Parathyroid adenoma (tissue), 2 donors: ENCODE measurements at regions not wholly inside any gene's neighbourhood (a gene's known extent, or its start where the extent isn't known, plus 50 kb on each side); places are given as distances from the start of the nearest gene placed in this dataset.

Experiments used
- H2AFZ ChIP-seq: fragments of 300-600 bp; sonication (generic); one replicate; pipeline ENCODE4 v1.7.0; 2017; ENCODE audit warnings: antibody characterized with exemption, mild to moderate bottlenecking
- H3K27ac ChIP-seq: fragments of 300-600 bp; sonication (generic); one replicate; pipeline ENCODE4 v1.7.0; 2017
- H3K27me3 ChIP-seq: fragments of 300-600 bp; sonication (generic); one replicate; pipeline ENCODE4 v1.7.0; 2017; ENCODE audit warnings: low read length; ENCODE audit not compliant: control insufficient read depth, insufficient read depth
- H3K36me3 ChIP-seq: fragments of 300-600 bp; sonication (generic); one replicate; pipeline ENCODE4 v1.7.0; 2017; ENCODE audit warnings: low read length; ENCODE audit not compliant: control insufficient read depth, insufficient read depth
- H3K4me1 ChIP-seq: fragments of 300-600 bp; sonication (generic); one replicate; pipeline ENCODE4 v1.7.0; 2017; ENCODE audit warnings: control low read depth
- H3K4me2 ChIP-seq: fragments of 300-600 bp; sonication (generic); one replicate; pipeline ENCODE4 v1.7.0; 2017; ENCODE audit warnings: low read length
- H3K4me3 ChIP-seq: fragments of 300-600 bp; sonication (generic); one replicate; pipeline ENCODE4 v1.7.0; 2017; ENCODE audit warnings: low read depth, low read length
- H3K79me2 ChIP-seq: fragments of 300-600 bp; sonication (generic); one replicate; pipeline ENCODE4 v1.7.0; 2017; ENCODE audit warnings: control low read depth
- H3K9ac ChIP-seq: fragments of 300-600 bp; sonication (generic); one replicate; pipeline ENCODE4 v1.7.0; 2017; ENCODE audit warnings: mild to moderate bottlenecking
- H3K9me3 ChIP-seq: fragments of 300-600 bp; sonication (generic); one replicate; pipeline ENCODE4 v1.7.0; 2017; ENCODE audit warnings: low read length; ENCODE audit not compliant: control insufficient read depth
- TF ChIP-seq, protein P1 (sequence below): fragments of 300-600 bp; sonication (generic); IDR thresholded peaks from one replicate; pipeline ENCODE4 v1.7.0; 2017; ENCODE audit warnings: antibody characterized with exemption, mild to moderate bottlenecking
- donor health status: primary hyperparathyroidism.

DNA sequence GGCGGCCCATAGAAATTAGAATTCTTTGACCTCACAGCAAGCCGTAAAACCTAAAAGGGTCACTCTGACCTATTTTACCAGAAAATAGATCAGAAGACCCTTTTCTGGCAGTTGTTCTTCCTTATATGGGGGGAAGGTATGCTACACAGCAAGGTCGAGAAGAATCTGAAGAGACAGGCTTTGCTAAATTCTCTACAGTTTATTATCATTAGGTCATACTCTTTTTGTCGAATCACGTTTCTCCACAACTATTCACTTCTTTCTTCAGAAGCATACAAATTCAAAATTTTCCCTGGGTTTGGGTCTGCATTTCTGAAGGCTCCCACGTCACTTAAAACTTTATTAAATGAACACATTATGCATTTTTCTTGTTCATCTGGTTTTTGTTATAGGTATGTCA, 229.5 kb upstream of the GRM7 start:
- Histone ChIP-seq H3K4me3 (no peak overlapping the region), H2AFZ (no peak overlapping the region), H3K36me3 (no peaks in the 10 kb centered on the region), H3K4me2 (no peak overlapping the region), H3K9me3 (no peaks in the 10 kb centered on the region), H3K27me3 (no peaks in the 10 kb centered on the region), H3K9ac (no peak overlapping the region), H3K79me2 (no peaks in the 10 kb centered on the region), H3K4me1 (no peaks in the 10 kb centered on the region), H3K27ac (no peak overlapping the region)
- TF ChIP-seq, protein P1, sequence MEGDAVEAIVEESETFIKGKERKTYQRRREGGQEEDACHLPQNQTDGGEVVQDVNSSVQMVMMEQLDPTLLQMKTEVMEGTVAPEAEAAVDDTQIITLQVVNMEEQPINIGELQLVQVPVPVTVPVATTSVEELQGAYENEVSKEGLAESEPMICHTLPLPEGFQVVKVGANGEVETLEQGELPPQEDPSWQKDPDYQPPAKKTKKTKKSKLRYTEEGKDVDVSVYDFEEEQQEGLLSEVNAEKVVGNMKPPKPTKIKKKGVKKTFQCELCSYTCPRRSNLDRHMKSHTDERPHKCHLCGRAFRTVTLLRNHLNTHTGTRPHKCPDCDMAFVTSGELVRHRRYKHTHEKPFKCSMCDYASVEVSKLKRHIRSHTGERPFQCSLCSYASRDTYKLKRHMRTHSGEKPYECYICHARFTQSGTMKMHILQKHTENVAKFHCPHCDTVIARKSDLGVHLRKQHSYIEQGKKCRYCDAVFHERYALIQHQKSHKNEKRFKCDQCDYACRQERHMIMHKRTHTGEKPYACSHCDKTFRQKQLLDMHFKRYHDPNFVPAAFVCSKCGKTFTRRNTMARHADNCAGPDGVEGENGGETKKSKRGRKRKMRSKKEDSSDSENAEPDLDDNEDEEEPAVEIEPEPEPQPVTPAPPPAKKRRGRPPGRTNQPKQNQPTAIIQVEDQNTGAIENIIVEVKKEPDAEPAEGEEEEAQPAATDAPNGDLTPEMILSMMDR: no peak

DNA sequence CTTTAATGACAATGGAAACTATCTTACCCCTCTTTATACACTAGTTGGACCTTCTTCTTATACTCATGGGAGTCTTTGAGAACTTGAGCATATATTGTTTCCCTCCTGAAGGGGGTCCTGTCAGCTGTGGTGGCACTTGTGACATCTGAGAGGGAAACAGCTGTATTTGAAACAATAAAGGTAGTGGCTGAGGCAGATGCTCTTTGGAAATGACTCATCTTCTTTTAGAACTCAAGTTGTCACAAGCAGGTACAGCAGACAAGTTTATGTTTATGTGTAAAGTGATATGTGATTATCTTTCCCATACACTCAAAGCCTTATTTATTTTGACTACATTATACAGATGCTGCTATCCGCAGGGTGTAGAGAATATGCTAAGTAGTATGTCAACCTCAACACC, 220.0 kb upstream of the GRM7 start:
- no peaks in the 10 kb centered on the region for H3K36me3 ChIP-seq
- H3K27ac ChIP-seq: no peak overlapping the region
- H2AFZ ChIP-seq: no peak overlapping the region
- no peak overlapping the region for H3K9ac ChIP-seq
- TF ChIP-seq, protein P1: no peak
- no peak overlapping the region for H3K4me2 ChIP-seq
- H3K4me3 ChIP-seq: no peak overlapping the region
- no peaks in the 10 kb centered on the region for H3K9me3 ChIP-seq
- no peaks in the 10 kb centered on the region for H3K4me1 ChIP-seq
- no peaks in the 10 kb centered on the region for H3K27me3 ChIP-seq
- H3K79me2 ChIP-seq: no peaks in the 10 kb centered on the region

DNA sequence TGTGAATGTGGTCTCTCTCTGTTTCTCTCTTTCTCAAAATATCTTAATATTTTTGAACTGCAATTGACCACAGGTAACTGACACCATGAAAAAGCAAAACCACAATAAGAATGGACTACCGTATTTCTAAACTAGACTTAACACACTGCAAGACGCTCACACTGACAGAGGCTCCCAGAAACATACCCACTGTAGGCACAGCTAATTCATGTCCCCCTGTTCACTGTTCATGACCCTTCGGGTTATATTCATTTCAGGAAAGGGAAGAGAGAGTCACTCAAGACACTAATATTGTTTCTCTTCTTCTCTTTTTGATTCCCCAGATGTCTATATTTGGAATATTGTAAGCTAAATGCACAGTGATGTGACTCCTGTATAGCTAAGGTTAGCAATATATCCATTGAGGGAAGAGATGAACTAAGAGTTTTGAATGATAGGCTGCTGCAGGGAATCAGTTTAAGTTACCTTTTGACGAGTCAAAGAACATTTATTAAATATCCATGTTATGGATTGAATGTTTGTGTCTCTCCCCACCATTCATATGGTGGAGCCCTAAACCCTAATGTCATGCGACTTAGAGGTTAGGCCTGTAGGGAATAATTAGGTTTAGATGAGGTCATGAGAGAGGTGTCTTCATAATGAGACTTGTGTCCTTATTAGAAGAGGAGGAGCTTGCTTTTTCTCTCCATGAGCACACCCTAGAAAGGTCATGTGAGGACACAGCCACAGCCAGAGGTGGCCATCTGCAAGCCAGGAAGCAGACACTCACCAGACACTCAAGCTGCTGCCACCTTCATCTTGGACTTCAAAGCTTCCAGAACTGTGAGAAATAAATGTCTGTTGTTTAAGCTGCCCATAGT, 216.6 kb upstream of the GRM7 start:
- Histone ChIP-seq H3K4me1 (no peaks in the 10 kb centered on the region), H3K27ac (no peak overlapping the region)

DNA sequence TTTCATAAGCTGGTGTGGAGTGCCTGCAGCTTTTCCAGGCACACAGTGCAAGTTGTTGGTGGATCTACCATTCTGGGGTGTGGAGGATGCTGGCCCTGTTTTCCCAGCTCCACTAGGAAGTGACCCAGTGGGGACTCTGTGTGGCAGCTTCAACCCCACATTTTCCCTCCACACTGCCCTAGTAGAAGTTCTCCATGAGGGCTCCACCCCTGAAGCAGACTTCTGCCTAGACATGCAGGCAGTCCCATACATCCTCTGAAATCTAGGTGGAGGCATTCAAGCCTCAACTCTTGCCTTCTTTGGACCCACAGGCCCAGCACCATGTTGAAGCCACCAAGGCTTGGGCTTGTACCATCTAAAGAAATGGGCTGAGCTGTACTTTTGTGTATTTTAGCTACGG, 206.2 kb upstream of the GRM7 start:
- H3K4me1 ChIP-seq: no peaks in the 10 kb centered on the region
- H3K27ac ChIP-seq: no peak overlapping the region
- no peak overlapping the region for H3K4me2 ChIP-seq
- H3K9me3 ChIP-seq: no peaks in the 10 kb centered on the region
- no peaks in the 10 kb centered on the region for H3K79me2 ChIP-seq
- no peak overlapping the region for H3K9ac ChIP-seq
- H3K36me3 ChIP-seq: no peaks in the 10 kb centered on the region
- TF ChIP-seq, protein P1: no peak
- H3K4me3 ChIP-seq: no peak overlapping the region
- H3K27me3 ChIP-seq: no peaks in the 10 kb centered on the region
- H2AFZ ChIP-seq: no peak overlapping the region

More for the DNA sequence above, 216.6 kb upstream of the GRM7 start:
- H3K79me2 ChIP-seq: no peaks in the 10 kb centered on the region
- TF ChIP-seq, protein P1: no peak
- no peak overlapping the region for H2AFZ ChIP-seq
- H3K4me3 ChIP-seq: no peak overlapping the region
- H3K4me2 ChIP-seq: no peak overlapping the region
- no peaks in the 10 kb centered on the region for H3K27me3 ChIP-seq
- no peaks in the 10 kb centered on the region for H3K9me3 ChIP-seq
- no peak overlapping the region for H3K9ac ChIP-seq
- H3K36me3 ChIP-seq: no peaks in the 10 kb centered on the region

DNA sequence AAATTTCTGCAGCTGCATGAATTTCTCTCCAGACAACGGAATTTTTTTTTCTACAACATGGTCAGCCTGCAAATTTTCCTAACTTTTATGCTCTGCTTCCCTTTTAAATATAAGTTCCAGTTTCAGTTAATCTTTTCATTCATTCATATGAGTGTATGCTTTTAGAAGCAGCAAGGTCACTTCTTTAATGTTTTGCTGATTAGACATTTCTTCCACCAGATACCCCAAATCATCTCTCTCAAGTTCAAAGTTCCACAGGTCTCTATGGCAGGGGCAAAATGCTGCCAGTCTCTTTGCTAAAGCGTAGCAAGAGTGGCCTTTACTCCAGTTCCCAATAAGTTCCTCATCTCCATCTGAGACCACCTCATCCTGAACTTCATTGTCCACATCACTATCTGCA, 205.6 kb upstream of the GRM7 start:
- no peak overlapping the region for H2AFZ ChIP-seq
- TF ChIP-seq, protein P1: no peak

More for the DNA sequence above, 205.6 kb upstream of the GRM7 start:
- Histone ChIP-seq H3K4me2 (no peak overlapping the region), H3K9ac (no peak overlapping the region), H3K27ac (no peak overlapping the region), H3K4me1 (no peaks in the 10 kb centered on the region), H3K9me3 (no peaks in the 10 kb centered on the region), H3K4me3 (no peak overlapping the region), H3K79me2 (no peaks in the 10 kb centered on the region), H3K27me3 (no peaks in the 10 kb centered on the region), H3K36me3 (no peaks in the 10 kb centered on the region)
